Gastrocnemius medialis (tissue), 4 donors: ENCODE measurements at regions not wholly inside any gene's neighbourhood (a gene's known extent, or its start where the extent isn't known, plus 50 kb on each side); places are given as distances from the start of the nearest gene placed in this dataset.

ENCODE experiments used
- CTCF ChIP-seq, 5 experiments: fragments of 450-650 bp in 3 of 5; fragments of 200-600 bp in 2 of 5; sonication (generic) in 2 of 5; IDR thresholded peaks in 4 of 5; conservative IDR thresholded peaks in 1 of 5; 1 replicate in 4 of 5; 2 replicates in 1 of 5; pipeline ENCODE4 v1.5.1; 2016 to 2019; ENCODE audit warnings: antibody characterized with exemption in 5 of 5, mild to moderate bottlenecking in 3 of 5, moderate library complexity in 3 of 5
- POLR2A ChIP-seq, 2 donors: fragments of 450-650 bp; IDR thresholded peaks; one replicate each; pipeline ENCODE4 v1.6.1; 2017; ENCODE audit warnings: antibody characterized with exemption in 2 of 2, mild to moderate bottlenecking in 2 of 2, moderate library complexity in 2 of 2

- TF ChIP-seq CTCF (IDR thresholded peaks at IDR 0.05 in 4 of 5, conservative IDR thresholded peaks at IDR 0.05 in 1 of 5) (no peak), POLR2A (IDR thresholded peaks at IDR 0.05) (no peak)
These were observed 89.4 kb upstream of the THY1 start for GRCh38 chr11:119512369-119512768.
